Omental fat pad (tissue), 3 donors: ENCODE measurements at regions not wholly inside any gene's neighbourhood (a gene's known extent, or its start where the extent isn't known, plus 50 kb on each side); places are given as distances from the start of the nearest gene placed in this dataset.

Experiments
- ATAC-seq: fragments of 150-250 bp; one replicate; pipeline ENCODE4 v1.9.1; 2016; ENCODE audit warnings: mild to moderate bottlenecking, moderate library complexity; ENCODE audit not compliant: low FRiP score
- DNase-seq: peaks from one replicate; pipeline ENCODE4 v3.0.0-alpha.2; 2019; ENCODE audit warnings: low spot score
- TF ChIP-seq, protein P1 (sequence below), 3 donors: fragments of 450-650 bp; IDR thresholded peaks; one replicate each; pipeline ENCODE4 v1.5.1; 2016 to 2017; ENCODE audit warnings: antibody characterized with exemption in 3 of 3, mild to moderate bottlenecking in 3 of 3, moderate library complexity in 2 of 3

DNA sequence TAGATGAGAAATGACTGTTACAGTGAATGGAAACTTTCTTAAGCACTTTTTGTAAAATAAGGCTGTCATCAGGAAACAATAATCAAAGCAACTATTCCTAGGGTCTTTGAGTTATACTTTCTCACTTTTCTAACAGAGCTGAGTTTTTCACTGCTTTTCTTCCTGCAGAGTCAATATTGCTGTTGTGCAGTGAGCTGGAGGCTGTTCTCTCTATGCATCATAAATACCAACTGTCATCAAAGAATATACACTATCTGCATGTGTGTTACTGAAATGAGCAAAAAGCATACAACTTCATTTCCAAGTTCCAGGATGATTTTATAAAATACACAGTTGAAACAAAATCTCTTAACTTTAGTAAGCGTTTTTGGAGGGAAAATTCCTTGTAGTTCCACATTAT, 110.4 kb upstream of the CPSF6 start:
- TF ChIP-seq, protein P1, sequence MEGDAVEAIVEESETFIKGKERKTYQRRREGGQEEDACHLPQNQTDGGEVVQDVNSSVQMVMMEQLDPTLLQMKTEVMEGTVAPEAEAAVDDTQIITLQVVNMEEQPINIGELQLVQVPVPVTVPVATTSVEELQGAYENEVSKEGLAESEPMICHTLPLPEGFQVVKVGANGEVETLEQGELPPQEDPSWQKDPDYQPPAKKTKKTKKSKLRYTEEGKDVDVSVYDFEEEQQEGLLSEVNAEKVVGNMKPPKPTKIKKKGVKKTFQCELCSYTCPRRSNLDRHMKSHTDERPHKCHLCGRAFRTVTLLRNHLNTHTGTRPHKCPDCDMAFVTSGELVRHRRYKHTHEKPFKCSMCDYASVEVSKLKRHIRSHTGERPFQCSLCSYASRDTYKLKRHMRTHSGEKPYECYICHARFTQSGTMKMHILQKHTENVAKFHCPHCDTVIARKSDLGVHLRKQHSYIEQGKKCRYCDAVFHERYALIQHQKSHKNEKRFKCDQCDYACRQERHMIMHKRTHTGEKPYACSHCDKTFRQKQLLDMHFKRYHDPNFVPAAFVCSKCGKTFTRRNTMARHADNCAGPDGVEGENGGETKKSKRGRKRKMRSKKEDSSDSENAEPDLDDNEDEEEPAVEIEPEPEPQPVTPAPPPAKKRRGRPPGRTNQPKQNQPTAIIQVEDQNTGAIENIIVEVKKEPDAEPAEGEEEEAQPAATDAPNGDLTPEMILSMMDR (IDR thresholded peaks at IDR 0.05): no peak
- ATAC-seq (no peak), DNase-seq (no peak)

DNA sequence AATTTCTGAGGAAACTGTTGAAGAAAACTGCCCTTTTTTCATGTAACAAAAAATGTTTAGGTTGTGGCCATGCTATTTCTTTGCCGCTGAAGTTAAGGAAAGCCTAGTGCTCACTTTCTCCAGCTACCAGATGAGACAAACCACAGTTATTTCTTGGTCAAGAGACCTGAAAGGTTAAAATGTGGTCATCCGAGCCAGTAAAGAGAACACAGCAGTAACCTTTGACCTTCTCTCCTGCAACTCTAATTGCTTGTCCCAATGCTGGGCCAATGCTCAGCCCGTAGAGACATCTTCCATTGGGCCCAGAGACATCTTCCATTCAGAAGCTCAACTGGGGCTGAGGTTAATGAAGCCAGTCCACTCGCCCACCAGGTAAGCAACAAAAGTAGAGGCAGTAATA, 109.8 kb upstream of the CPSF6 start:
- TF ChIP-seq, protein P1 (IDR thresholded peaks at IDR 0.05): no peak
- no peak for DNase-seq
- ATAC-seq: no peak

DNA sequence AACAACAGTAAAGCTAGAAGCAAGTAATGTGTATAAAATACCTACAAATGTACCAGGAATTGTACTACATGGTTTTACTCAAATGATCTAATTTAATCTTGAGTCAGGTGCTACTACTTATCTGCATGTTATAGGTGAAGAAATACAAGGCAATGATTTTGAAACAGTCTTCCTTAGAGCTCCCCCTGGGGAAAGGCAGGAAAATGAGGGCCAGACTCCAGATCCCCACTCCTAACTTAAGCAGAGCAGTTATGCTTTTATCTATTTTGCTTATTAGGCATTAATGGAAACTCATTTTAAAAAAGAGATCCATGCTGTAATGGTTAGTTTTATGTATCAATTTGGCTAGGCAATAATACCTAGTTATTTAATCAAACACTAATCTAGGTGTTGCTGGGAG, 109.3 kb upstream of the CPSF6 start:
- ATAC-seq: no peak
- DNase-seq: no peak

DNA sequence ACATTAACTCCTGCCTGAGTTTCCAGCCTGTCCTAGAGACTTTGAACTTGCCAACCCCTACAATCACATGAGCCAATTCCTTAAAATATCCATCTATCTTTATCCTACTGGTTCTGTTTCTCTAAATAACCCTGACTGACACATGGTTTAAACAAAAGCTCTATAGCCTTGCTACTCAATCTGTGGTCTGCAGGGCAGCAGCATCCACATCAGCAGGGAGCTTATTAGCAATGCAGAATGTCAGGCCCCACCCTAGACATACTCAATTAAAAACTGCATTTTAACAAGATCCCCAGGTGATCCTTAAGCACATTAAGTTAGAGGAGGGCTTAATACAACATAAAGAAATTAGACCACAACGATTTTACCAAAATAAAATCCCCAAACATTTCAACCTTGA, 108.3 kb upstream of the CPSF6 start:
- TF ChIP-seq, protein P1 (IDR thresholded peaks at IDR 0.05): no peak

More for the DNA sequence above, 109.3 kb upstream of the CPSF6 start:
- TF ChIP-seq, protein P1 (IDR thresholded peaks at IDR 0.05): no peak

DNA sequence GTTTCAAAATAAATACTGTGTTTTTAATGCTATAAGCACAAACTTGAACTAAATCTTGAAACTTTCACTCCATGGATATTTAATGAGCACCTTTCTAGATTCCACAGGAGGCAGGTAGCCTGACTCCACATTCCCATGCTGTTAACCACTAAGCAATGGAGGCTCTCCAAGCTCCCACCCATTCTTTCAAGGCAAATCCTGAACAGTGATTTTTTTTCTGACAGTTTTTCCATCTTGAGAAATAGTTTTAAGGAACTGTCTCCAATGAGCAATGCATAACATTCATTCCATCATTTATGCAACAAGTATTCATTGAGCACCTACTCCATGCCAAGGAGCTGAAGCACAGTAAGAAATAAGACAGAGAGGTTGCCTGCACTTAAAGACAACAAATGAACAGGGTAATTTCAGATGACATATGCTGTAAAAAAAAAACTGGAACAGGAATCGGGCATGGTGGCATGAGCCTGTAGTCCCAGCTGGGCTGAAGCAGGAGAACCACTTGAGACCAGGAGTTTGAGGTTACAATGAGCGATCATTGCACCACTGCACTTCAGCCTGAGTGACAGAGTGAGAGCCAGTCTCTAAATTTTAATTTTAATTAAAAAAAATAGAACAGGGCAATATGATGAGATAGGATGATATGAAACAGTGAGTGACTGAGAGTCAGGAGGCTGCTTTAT, 102.3 kb upstream of the CPSF6 start:
- ATAC-seq (no peak), DNase-seq (no peak)
- TF ChIP-seq, protein P1 (IDR thresholded peaks at IDR 0.05): no peak

More for the DNA sequence above, 108.3 kb upstream of the CPSF6 start:
- no peak for ATAC-seq
- no peak for DNase-seq

DNA sequence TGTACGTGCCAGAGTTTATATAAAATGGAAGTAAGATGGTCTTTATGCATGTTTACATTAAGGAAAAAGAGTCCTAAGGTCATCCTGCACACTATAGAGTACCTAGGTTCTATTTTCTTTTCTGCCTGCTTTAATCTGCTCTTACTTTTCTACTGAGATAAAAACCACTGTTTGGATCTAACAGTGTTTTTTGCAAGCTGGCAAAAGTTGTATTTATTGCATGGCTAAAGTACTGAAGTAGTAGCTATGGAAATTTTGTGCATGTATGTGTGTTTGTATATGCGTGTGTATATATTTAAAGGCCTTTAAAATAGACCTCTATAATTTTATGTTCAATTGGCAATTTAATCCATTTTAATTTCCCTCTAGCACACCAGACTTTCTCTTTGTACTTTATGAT, 98.3 kb upstream of the CPSF6 start:
- TF ChIP-seq, protein P1 (IDR thresholded peaks at IDR 0.05): no peak
- DNase-seq: no peak
- ATAC-seq: no peak

DNA sequence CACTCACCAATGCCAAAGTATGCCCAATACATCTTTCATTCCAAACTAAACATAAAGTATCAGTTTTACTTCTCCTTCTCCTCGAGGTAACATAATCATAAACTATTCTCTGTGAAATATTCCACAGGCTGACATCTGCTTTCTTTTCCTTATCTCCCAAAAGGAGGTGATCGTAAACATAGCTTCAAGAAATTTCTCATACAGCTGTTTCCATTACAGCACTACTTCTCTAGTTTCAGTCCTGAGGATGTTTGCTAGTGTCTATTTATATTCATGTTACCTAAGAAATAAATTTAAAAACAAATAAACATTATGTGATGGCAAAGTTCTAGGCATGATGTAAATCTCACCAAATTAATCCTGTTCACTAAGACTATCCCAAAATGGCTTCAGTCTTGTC, 90.1 kb upstream of the CPSF6 start:
- TF ChIP-seq, protein P1 (IDR thresholded peaks at IDR 0.05): no peak
- DNase-seq (no peak), ATAC-seq (no peak)
